H9 (cell line): ENCODE measurements at regions not wholly inside any gene's neighbourhood (a gene's known extent, or its start where the extent isn't known, plus 50 kb on each side); places are given as distances from the start of the nearest gene placed in this dataset.

Experiments
- DNase-seq: peaks from one replicate; pipeline ENCODE4 v3.0.0-alpha.2; 2017
- H2AFZ ChIP-seq: one replicate; pipeline ENCODE4 v1.6.1; 2013; ENCODE audit warnings: mild to moderate bottlenecking, low read length, control low read depth, moderate library complexity
- H2AK5ac ChIP-seq: 2 replicates; pipeline ENCODE4 v1.6.1; 2013; ENCODE audit warnings: low read length, control low read depth, mixed read lengths; ENCODE audit not compliant: insufficient read length
- H2BK120ac ChIP-seq: one replicate; pipeline ENCODE4 v1.6.1; 2013; ENCODE audit warnings: low read depth, mild to moderate bottlenecking, low read length, control low read depth, inconsistent platforms; ENCODE audit not compliant: poor library complexity, severe bottlenecking
- H2BK12ac ChIP-seq: 2 replicates; pipeline ENCODE4 v1.6.1; 2013; ENCODE audit warnings: low read length, control low read depth, mixed read lengths, low read depth; ENCODE audit not compliant: insufficient read length
- H2BK15ac ChIP-seq: 2 replicates; pipeline ENCODE4 v1.6.1; 2013; ENCODE audit warnings: low read depth, low read length, control low read depth
- H2BK20ac ChIP-seq: one replicate; pipeline ENCODE4 v1.6.1; 2013; ENCODE audit warnings: low read depth, mild to moderate bottlenecking, low read length, control low read depth, inconsistent platforms; ENCODE audit not compliant: poor library complexity, severe bottlenecking
- H2BK5ac ChIP-seq: 2 replicates; pipeline ENCODE4 v1.6.1; 2013; ENCODE audit warnings: low read length, control low read depth, mixed read lengths; ENCODE audit not compliant: insufficient read length
- H3K14ac ChIP-seq: 2 replicates; pipeline ENCODE4 v1.6.1; 2013; ENCODE audit warnings: low read length, control low read depth; ENCODE audit not compliant: insufficient read depth
- H3K18ac ChIP-seq: 2 replicates; pipeline ENCODE4 v1.6.1; 2013; ENCODE audit warnings: low read depth, mild to moderate bottlenecking, mixed read lengths, low read length, control low read depth; ENCODE audit not compliant: insufficient read length
- H3K23ac ChIP-seq: 2 replicates; pipeline ENCODE4 v1.6.1; 2013; ENCODE audit warnings: low read length, control low read depth, mixed read lengths, low read depth; ENCODE audit not compliant: insufficient read length
- H3K23me2 ChIP-seq: 2 replicates; pipeline ENCODE4 v1.6.1; 2013; ENCODE audit warnings: low read depth, mild to moderate bottlenecking, mixed read lengths, low read length, control low read depth; ENCODE audit not compliant: insufficient read length, poor library complexity, severe bottlenecking
- H3K27ac ChIP-seq: 2 replicates; pipeline ENCODE4 v1.5.1; 2013; ENCODE audit warnings: low read length, control low read depth, mixed read lengths, low read depth; ENCODE audit not compliant: insufficient read length
- H3K27me3 ChIP-seq: 2 replicates; pipeline ENCODE4 v1.6.1; 2013; ENCODE audit warnings: low read length, control low read depth, inconsistent platforms; ENCODE audit not compliant: insufficient read depth
- H3K4ac ChIP-seq: 2 replicates; pipeline ENCODE4 v1.6.1; 2013; ENCODE audit warnings: low read depth, mild to moderate bottlenecking, control low read depth, inconsistent platforms, low read length, moderate library complexity
- H3K4me1 ChIP-seq: 2 replicates; pipeline ENCODE4 v1.6.1; 2013; ENCODE audit warnings: low read length, control low read depth, inconsistent platforms; ENCODE audit not compliant: insufficient read depth
- H3K4me2 ChIP-seq: 2 replicates; pipeline ENCODE4 v1.6.1; 2013; ENCODE audit warnings: low read length, control low read depth, mixed read lengths; ENCODE audit not compliant: insufficient read length, insufficient read depth
- H3K56ac ChIP-seq: 2 replicates; pipeline ENCODE4 v1.6.1; 2013; ENCODE audit warnings: low read depth, mild to moderate bottlenecking, mixed read lengths, low read length, control low read depth; ENCODE audit not compliant: insufficient read length
- H3K79me1 ChIP-seq: 2 replicates; pipeline ENCODE4 v1.6.1; 2013; ENCODE audit warnings: low read depth, mild to moderate bottlenecking, moderate library complexity, low read length, control low read depth, inconsistent platforms; ENCODE audit not compliant: insufficient read depth, poor library complexity, severe bottlenecking
- H3K79me2 ChIP-seq: 2 replicates; pipeline ENCODE4 v1.6.1; 2013; ENCODE audit warnings: low read length, control low read depth, inconsistent platforms; ENCODE audit not compliant: insufficient read depth
- H3K9ac ChIP-seq: 2 replicates; pipeline ENCODE4 v1.6.1; 2013; ENCODE audit warnings: low read length, control low read depth, mixed read lengths; ENCODE audit not compliant: insufficient read length; ENCODE audit errors: extremely low read depth
- H3K9me3 ChIP-seq: one replicate; pipeline ENCODE4 v1.6.1; 2013; ENCODE audit warnings: low read depth, low read length, inconsistent platforms; ENCODE audit not compliant: control insufficient read depth
- H3T11ph ChIP-seq: one replicate; pipeline ENCODE4 v1.6.1; 2013; ENCODE audit warnings: mild to moderate bottlenecking, low read length, control low read depth, inconsistent platforms
- H4K20me1 ChIP-seq: one replicate; pipeline ENCODE4 v1.6.1; 2013; ENCODE audit not compliant: control insufficient read depth, insufficient read length, insufficient read depth
- H4K5ac ChIP-seq: 2 replicates; pipeline ENCODE4 v1.6.1; 2013; ENCODE audit warnings: low read depth, mild to moderate bottlenecking, mixed read lengths, low read length, control low read depth; ENCODE audit not compliant: insufficient read length
- H4K8ac ChIP-seq: replicated peaks from 2 replicates; pipeline ENCODE4 v1.6.1; 2013; ENCODE audit warnings: low read length, control low read depth, mixed read lengths, low read depth; ENCODE audit not compliant: insufficient read length
- H4K91ac ChIP-seq: 2 replicates; pipeline ENCODE4 v1.6.1; 2013; ENCODE audit warnings: low read depth, mild to moderate bottlenecking, moderate library complexity, mixed read lengths, low read length, control low read depth; ENCODE audit not compliant: insufficient read length
- H3K27ac Mint-ChIP-seq, 3 experiments: 2 replicates in 2 of 3; 3 replicates in 1 of 3; pipeline ENCODE4 v1.8.0; 2020 to 2021; ENCODE audit warnings: mixed read lengths in 3 of 3, mild to moderate bottlenecking in 1 of 3, moderate library complexity in 1 of 3
- H3K27me3 Mint-ChIP-seq: 2 replicates; pipeline ENCODE4 v1.8.0; 2021; ENCODE audit warnings: low read depth, mild to moderate bottlenecking, moderate library complexity, mixed read lengths
- H3K36me3 Mint-ChIP-seq, 3 experiments: 2 replicates in 2 of 3; 3 replicates in 1 of 3; pipeline ENCODE4 v1.8.0; 2020 to 2021; ENCODE audit warnings: low read depth in 3 of 3, mixed read lengths in 3 of 3; ENCODE audit not compliant: insufficient read depth in 1 of 3
- H3K4me1 Mint-ChIP-seq, 2 experiments: 2 replicates each; pipeline ENCODE4 v1.8.0; 2020; ENCODE audit warnings: mixed read lengths in 2 of 2
- H3K4me3 Mint-ChIP-seq, 2 experiments: 2 replicates in 1 of 2; 3 replicates in 1 of 2; pipeline ENCODE4 v1.8.0; 2020 to 2021; ENCODE audit warnings: mild to moderate bottlenecking in 2 of 2, mixed read lengths in 2 of 2, moderate library complexity in 1 of 2
- H3K9me3 Mint-ChIP-seq, 2 experiments: 2 replicates in 1 of 2; 3 replicates in 1 of 2; pipeline ENCODE4 v1.8.0; 2020; ENCODE audit warnings: mild to moderate bottlenecking in 2 of 2, mixed read lengths in 2 of 2, moderate library complexity in 1 of 2
- CTCF ChIP-seq: fragments of 200-600 bp; sonication (generic); conservative IDR thresholded peaks from 3 replicates; pipeline ENCODE4 v1.8.0; 2021; ENCODE audit warnings: antibody characterized with exemption, mild to moderate bottlenecking

GRCh38 chr6:97653517-97653916 is 370.5 kb upstream of the MMS22L start:
- H3K9me3 ChIP-seq: no peaks in the 10 kb centered on the region
- Mint-ChIP-seq H3K36me3 (no peaks in the 10 kb centered on the region), H3K9me3 (no peaks in the 10 kb centered on the region), H3K27me3 (no peaks in the 10 kb centered on the region), H3K4me3 (no peak overlapping the region), H3K27ac (no peak overlapping the region), H3K4me1 (peaks cover 7 to 8% of the 10 kb centered on the region in 2 experiments)
- H2BK120ac ChIP-seq: no peak overlapping the region
- no peak overlapping the region for H2BK5ac ChIP-seq
- H3K4me1 ChIP-seq: no peaks in the 10 kb centered on the region
- H3K4me2 ChIP-seq: no peak overlapping the region
- no peak overlapping the region for H4K8ac ChIP-seq
- no peak overlapping the region for H2AFZ ChIP-seq
- no peak overlapping the region for H2BK20ac ChIP-seq
- TF ChIP-seq CTCF: no peak
- H3K27ac ChIP-seq: no peak overlapping the region
- no peaks in the 10 kb centered on the region for H3K79me1 ChIP-seq
- H3K18ac ChIP-seq: no peak overlapping the region
- H3K79me2 ChIP-seq: no peaks in the 10 kb centered on the region
- H3K56ac ChIP-seq: no peak overlapping the region
- no peaks in the 10 kb centered on the region for H3K27me3 ChIP-seq
- H2AK5ac ChIP-seq: no peak overlapping the region
- H3T11ph ChIP-seq: no peak overlapping the region
- H2BK12ac ChIP-seq: no peak overlapping the region
- no peak overlapping the region for H3K14ac ChIP-seq
- no peaks in the 10 kb centered on the region for H3K23me2 ChIP-seq
- H4K20me1 ChIP-seq: no peaks in the 10 kb centered on the region
- no peak overlapping the region for H2BK15ac ChIP-seq
- no peak overlapping the region for H3K9ac ChIP-seq
- DNase-seq: no peak
- H3K23ac ChIP-seq: no peak overlapping the region
- H4K5ac ChIP-seq: no peak overlapping the region
- H4K91ac ChIP-seq: no peak overlapping the region
- H3K4ac ChIP-seq: no peak overlapping the region
